ENCODE measurements at regions not wholly inside any gene's neighbourhood (a gene's known extent, or its start where the extent isn't known, plus 50 kb on each side); places are given as distances from the start of the nearest gene placed in this dataset.

- TF ChIP-seq CTCF (IDR thresholded peaks at IDR 0.05; ENCODE audit: insufficient read depth, low read depth, low read length): no peak
- TF ChIP-seq EZH2 (IDR thresholded peaks at IDR 0.05; ENCODE audit: insufficient read depth, low read length): no peak
Measured at GRCh38 chr10:89915968-89916367, 214.6 kb downstream of the KIF20B start.
